ENCODE measurements at regions not wholly inside any gene's neighbourhood (a gene's known extent, or its start where the extent isn't known, plus 50 kb on each side); places are given as distances from the start of the nearest gene placed in this dataset.
"Not testable (repeated sequence)": the region's sequence is repeated elsewhere in the genome, so short reads cannot be mapped to it uniquely, and the experiment has no call there.

GRCh38 chr6:140537834-140538705, 1163.6 kb upstream of the CITED2 start:
- DNase-seq (ENCODE audit: low read depth) = peak; percentile 100

DNA sequence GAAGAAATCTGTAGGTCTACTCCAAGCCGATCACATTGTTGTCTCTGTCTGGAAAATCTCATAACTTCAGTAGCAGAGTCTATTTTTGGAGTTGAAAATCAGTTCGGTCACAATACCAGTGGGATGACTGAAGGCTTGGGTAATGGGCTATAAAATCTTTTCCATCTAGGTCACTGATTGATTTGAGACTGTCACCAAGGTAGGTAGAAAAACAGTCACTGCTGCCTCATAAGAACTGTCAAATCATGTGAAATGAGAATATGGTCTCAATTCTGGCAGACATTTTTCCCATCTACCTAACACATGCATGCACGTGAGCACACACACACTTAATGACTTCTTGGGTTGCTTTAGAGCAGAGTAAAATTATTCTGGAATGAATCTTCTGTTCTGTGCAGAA, 1162.8 kb upstream of the CITED2 start:
- peak; percentile 84 for DNase-seq (ENCODE audit: low read depth)

- no peak for DNase-seq (ENCODE audit: low read depth)
Measured at GRCh38 chr6:140535511-140535910, 1161.1 kb upstream of the CITED2 start.

GRCh38 chr6:140533526-140533925, 1159.1 kb upstream of the CITED2 start:
- DNase-seq (ENCODE audit: low read depth) = no peak

- DNase-seq (ENCODE audit: low read depth) = peak; percentile 42
Measured at GRCh38 chr6:140504776-140505175, 1130.3 kb upstream of the CITED2 start.

DNA sequence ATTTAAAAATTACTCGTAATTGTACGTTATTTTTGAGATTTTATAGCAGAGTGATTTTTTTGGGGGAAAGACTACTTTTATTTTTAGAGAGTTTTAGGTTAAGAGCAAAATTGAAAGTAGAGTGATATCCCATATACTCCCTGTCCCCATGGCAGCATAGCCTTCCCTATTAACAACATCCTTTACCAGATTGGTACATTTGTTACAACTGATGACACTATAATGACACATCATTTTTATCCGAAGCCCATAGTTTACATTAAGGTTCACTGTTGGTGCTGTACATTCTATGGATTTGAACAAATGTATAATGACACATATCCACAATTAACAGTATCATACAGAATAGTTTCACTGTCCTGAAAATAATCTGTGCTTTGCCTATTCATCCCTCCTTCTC, 1126.4 kb upstream of the CITED2 start:
- peak; percentile 10 for DNase-seq (ENCODE audit: low read depth)

- DNase-seq (ENCODE audit: low read depth) = no peak
Measured at GRCh38 chr6:140499607-140500006, 1125.2 kb upstream of the CITED2 start.

DNA sequence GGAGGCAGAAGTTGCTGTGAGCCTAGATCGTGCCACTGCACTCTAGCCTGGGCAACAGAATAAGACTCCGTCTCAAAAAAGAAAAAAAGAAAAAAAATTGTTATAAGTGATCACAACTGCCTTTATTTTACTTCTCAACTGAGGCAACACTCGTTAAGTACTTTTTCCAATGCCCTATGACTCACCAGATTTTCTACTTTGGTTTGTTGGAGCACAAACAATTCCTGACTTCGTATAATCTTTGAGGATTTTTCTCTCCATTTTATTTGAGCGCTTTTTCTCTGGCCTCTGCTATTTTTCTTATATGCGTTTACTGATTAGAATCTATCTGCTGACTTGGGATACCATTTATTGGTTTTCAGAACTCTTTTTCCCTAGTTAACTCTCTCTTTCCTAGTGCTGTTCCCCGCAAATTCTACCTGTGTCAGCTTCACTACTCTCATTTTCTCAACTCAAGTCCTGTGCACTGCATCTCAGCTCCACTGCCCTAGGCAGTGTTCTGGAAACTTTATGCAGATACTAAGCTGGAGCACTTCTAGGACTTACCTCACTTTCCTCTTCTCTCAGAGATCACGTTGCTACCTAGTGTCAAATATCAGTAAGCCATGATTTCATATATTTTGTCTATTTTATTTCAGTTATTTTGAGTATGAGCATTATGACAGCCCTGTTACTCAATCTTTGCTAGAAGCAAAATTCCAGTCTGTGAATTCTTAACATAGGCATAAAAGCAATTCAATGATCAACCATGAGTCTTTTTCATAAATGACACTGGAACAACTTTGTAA, 1120.1 kb upstream of the CITED2 start:
- DNase-seq (ENCODE audit: low read depth) = peak; percentile 44

- DNase-seq (ENCODE audit: low read depth) = not testable (repeated sequence)
Measured at GRCh38 chr6:140493470-140493869, 1119.0 kb upstream of the CITED2 start.

DNA sequence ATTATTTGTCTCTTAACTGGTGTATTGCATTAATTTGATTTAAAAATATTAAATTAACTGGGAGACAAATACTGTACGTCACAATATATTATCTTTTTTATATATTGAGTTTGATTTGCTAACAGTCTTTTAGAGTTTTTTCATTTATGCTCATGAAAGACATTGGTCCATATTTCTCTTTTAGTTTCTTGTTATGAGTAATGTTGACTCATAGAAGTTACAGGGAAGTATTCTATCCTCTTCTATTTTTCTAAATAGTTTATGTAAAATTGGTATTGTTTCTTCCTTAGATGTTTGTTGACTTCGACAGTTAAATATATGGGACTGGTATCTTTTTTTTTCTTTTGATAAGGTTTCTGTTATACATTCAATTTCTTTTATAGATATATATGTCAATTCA, 1115.6 kb upstream of the CITED2 start:
- DNase-seq (ENCODE audit: low read depth) = peak; percentile 27

- DNase-seq (ENCODE audit: low read depth) = no peak
Measured at GRCh38 chr6:140487586-140487985, 1113.1 kb upstream of the CITED2 start.

- peak; percentile 64 for DNase-seq (ENCODE audit: low read depth)
Measured at GRCh38 chr6:140486450-140487361, 1112.3 kb upstream of the CITED2 start.

DNA sequence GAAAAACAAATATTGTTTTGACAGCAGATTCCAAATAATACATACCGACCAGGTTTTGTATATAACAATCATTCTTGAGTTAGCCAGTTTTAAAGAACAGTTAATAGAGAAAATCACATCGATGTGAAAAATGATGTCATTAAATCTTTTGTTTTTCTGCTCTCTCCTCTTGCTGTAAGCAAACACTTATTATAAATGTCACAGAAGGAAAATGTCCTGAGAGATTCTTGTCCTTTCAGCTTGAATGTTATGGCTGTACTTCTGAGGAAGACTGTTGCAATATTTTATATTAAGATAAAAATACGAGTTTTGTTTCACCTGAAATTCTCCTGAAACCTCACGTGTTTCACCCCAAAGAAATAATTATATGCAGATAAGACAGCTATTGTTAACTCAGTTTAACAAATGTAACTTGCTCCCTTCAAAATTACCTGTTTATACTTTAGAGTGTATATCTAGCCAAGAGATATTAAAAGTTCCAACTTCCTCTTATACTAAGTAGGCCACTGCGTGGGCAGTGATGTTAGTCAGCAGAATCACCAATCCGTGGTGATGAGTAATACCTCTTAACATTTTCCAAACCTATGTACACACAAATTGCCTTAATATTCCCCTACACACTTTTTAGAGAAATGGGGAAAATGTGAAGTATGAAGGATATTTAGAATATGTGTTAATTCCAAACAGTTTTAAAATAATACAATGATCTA, 1111.4 kb upstream of the CITED2 start:
- DNase-seq (ENCODE audit: low read depth) = peak; percentile 92

DNA sequence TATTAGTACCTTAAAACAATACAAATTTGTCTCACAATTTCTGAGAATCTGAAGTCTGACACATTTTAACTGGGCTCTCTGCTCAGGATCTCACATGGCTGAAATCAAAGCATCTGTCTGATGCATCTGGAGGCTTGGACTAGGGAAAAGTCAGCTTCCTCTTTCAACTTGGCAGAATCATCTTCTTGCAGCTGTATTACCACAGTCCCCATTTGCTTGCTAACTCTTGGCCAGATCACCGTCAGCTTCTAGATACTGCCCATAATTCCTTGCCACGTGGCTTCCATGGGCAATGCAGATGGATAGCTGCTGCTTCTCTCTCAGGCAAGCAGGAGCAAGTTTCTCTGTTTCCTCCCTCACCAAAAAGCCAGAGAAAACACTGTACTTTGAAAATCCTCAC, 1106.4 kb upstream of the CITED2 start:
- DNase-seq (ENCODE audit: low read depth) = peak; percentile 42

DNA sequence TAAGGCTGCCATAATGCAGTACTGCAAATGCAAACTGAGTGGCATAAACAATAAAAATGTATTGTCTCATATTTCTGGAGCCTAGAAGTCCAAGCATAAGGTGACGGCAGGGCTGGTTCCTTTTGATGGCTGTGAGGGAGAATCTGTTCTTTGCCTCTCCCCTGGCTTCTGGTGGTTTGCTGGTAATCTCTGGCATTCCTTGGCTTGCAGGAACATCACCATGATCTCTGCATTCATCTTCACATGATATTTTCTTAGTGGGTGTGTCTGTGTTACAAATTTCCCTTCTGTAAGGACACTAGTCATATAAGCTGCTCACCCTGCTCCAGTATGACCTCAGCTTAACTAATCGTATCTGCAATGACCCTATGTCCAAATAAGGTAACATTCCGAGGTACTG, 1104.2 kb upstream of the CITED2 start:
- peak; percentile 6 for DNase-seq (ENCODE audit: low read depth)

- DNase-seq (ENCODE audit: low read depth) = peak; percentile 34
Measured at GRCh38 chr6:140475086-140475485, 1100.6 kb upstream of the CITED2 start.

DNA sequence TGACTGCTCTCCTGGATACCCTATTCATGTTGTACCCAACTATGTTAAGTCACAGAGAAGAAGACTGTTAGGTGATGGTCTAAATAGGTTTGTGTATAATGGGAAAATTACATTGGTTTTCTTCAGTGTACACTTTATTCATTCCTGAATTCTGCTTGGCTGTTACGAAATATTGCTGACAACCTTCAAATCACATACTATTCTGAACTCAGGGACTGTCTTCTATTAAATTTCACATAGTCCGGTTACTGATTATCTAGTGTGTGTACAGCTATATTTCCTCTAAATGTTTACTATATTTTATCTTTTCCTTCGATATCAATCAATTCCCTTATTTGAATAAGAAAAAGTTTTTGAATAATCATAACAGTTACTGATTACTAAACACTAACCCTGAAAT, 1090.3 kb upstream of the CITED2 start:
- no peak for DNase-seq (ENCODE audit: low read depth)

DNA sequence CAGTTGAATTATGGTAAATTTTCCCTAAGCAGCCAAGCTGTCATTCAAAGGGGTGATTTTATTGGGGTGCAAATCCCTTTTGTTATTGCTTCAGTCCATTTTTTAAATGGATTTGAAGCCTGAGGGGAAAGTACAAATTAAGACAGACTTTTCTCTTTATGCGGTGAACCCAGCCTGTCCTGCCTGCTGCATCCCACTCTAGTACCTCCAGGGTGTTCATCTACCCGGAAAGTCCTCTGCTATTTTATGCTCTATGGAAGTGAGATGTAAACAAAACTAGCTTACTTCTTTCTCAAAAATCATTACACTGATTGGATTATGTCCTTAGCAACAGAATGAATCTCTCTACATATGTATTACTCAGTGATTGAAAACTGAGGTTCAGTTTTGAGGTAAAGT, 1088.9 kb upstream of the CITED2 start:
- peak; percentile 74 for DNase-seq (ENCODE audit: low read depth)

DNA sequence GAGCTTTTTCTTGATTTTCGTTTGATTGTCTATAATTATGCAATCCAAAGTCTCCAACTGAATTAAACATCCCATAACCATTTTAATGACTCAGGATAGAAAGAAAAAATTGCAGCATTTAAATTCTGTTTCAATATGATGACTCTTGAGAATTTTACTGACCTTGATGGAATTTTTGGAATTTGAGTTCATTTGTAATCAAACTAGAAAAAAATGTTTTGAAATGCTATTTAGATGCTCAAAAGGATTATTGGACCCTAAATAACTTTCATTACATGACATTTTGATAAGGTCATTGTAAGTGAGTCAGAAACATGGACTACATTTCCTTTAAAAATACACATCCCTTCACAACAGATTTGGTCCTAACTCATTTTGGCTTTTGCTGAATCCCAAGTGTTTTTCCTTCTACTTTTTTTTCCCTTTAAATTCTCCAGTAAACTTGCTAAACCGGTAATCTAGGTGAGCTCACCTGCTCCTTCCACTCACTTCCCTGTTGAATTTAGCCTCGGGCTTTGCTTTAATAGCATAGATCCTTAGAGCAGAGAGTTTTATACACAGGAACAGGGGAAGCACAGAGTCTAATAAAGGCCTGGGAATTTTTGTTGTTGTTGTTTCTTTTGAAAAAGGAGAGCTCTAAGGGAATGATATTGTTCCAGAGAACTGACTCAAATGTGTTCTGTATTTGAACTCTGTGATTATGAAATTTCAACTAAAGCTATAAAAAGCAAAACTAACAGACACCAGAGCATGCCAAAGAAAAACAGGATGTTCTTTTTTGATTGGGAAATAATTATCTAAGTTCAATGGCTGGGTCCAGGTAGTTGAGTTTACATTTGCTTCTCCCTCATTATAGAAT, 1088.2 kb upstream of the CITED2 start:
- peak; percentile 90 for DNase-seq (ENCODE audit: low read depth)

DNA sequence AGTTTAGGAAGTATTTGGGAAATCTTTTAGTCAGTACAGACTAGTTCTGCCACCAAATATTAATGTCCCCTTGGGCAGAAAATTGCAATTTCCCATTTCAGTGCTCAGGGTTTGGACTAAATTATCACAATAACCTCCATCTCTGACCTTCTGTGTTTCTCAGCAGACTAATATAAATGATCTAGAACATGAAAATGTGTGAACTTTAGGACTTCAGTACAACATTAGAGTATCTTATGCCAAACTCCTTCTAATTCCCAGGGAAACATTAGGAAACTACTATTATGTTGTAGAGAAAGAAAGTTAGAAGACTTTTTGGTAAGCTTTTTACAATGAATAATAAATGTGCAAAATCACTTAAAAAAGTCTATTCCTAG, 1087.6 kb upstream of the CITED2 start:
- no peak for DNase-seq (ENCODE audit: low read depth)

GRCh38 chr6:140460267-140460666, 1085.8 kb upstream of the CITED2 start:
- no peak for DNase-seq (ENCODE audit: low read depth)

Data from EH (cell line).